Glutamatergic neuron (in vitro differentiated cells): ENCODE measurements at regions not wholly inside any gene's neighbourhood (a gene's known extent, or its start where the extent isn't known, plus 50 kb on each side); places are given as distances from the start of the nearest gene placed in this dataset.
"Not testable (repeated sequence)": the region's sequence is repeated elsewhere in the genome, so short reads cannot be mapped to it uniquely, and the experiment has no call there.

Experiments used
- DNase-seq: peaks from one replicate; pipeline ENCODE4 v3.0.0; 2022
- H3K27ac Mint-ChIP-seq: one replicate; pipeline ENCODE4 v1.8.0; 2020; ENCODE audit warnings: mild to moderate bottlenecking, mixed read lengths, inconsistent platforms; ENCODE audit not compliant: unreplicated experiment
- H3K27me3 Mint-ChIP-seq: one replicate; pipeline ENCODE4 v1.8.0; 2020; ENCODE audit warnings: mild to moderate bottlenecking, moderate library complexity, mixed read lengths, inconsistent platforms; ENCODE audit not compliant: unreplicated experiment
- H3K36me3 Mint-ChIP-seq: one replicate; pipeline ENCODE4 v1.8.0; 2020; ENCODE audit warnings: mild to moderate bottlenecking, mixed read lengths, inconsistent platforms; ENCODE audit not compliant: unreplicated experiment
- H3K4me1 Mint-ChIP-seq: one replicate; pipeline ENCODE4 v1.8.0; 2020; ENCODE audit warnings: mild to moderate bottlenecking, low read depth, mixed read lengths, inconsistent platforms; ENCODE audit not compliant: unreplicated experiment
- H3K4me3 Mint-ChIP-seq: one replicate; pipeline ENCODE4 v1.8.0; 2020; ENCODE audit warnings: mild to moderate bottlenecking, mixed read lengths, inconsistent platforms; ENCODE audit not compliant: unreplicated experiment
- H3K9me3 Mint-ChIP-seq: one replicate; pipeline ENCODE4 v1.8.0; 2020; ENCODE audit warnings: mild to moderate bottlenecking, moderate library complexity, mixed read lengths, inconsistent platforms; ENCODE audit not compliant: unreplicated experiment
- CTCF ChIP-seq: fragments of 200-600 bp; sonication (generic); IDR thresholded peaks from one replicate; pipeline ENCODE4 v1.5.0; 2021; ENCODE audit not compliant: partially characterized antibody, unreplicated experiment

- not testable (repeated sequence) for H3K4me1 Mint-ChIP-seq, H3K4me3 Mint-ChIP-seq, H3K9me3 Mint-ChIP-seq, DNase-seq, H3K36me3 Mint-ChIP-seq, H3K27ac Mint-ChIP-seq
- peaks cover 11% of the 10 kb centered on the region for H3K27me3 Mint-ChIP-seq
Measured at GRCh38 chr10:42233461-42234206, 404.7 kb downstream of the ZNF33B start.

- H3K4me1 Mint-ChIP-seq, H3K27ac Mint-ChIP-seq, H3K36me3 Mint-ChIP-seq, DNase-seq, H3K4me3 Mint-ChIP-seq: not testable (repeated sequence)
- Mint-ChIP-seq H3K27me3 (peaks cover 17% of the 10 kb centered on the region), H3K9me3 (peaks cover 14% of the 10 kb centered on the region)
Measured at GRCh38 chr10:42232955-42233354, 405.4 kb downstream of the ZNF33B start.

GRCh38 chr10:42230812-42231211 lies 407.6 kb downstream of the ZNF33B start:
- H3K4me1 Mint-ChIP-seq, H3K27ac Mint-ChIP-seq, H3K36me3 Mint-ChIP-seq, H3K4me3 Mint-ChIP-seq, DNase-seq: not testable (repeated sequence)
- Mint-ChIP-seq H3K9me3 (peaks cover 26% of the 10 kb centered on the region), H3K27me3 (peaks cover 17% of the 10 kb centered on the region)

- Mint-ChIP-seq H3K27me3 (peaks cover 17% of the 10 kb centered on the region), H3K9me3 (peaks cover 26% of the 10 kb centered on the region)
- H3K27ac Mint-ChIP-seq, H3K4me3 Mint-ChIP-seq, DNase-seq, H3K4me1 Mint-ChIP-seq, H3K36me3 Mint-ChIP-seq: not testable (repeated sequence)
Measured at GRCh38 chr10:42230115-42230514, 408.3 kb downstream of the ZNF33B start.

- DNase-seq, H3K36me3 Mint-ChIP-seq, H3K27ac Mint-ChIP-seq, H3K4me1 Mint-ChIP-seq, H3K4me3 Mint-ChIP-seq: not testable (repeated sequence)
- Mint-ChIP-seq H3K9me3 (peaks cover 24% of the 10 kb centered on the region), H3K27me3 (peaks cover 14% of the 10 kb centered on the region)
Measured at GRCh38 chr10:42227859-42228258, 410.5 kb downstream of the ZNF33B start.

GRCh38 chr10:42193588-42193987 lies 444.8 kb downstream of the ZNF33B start:
- not testable (repeated sequence) for H3K36me3 Mint-ChIP-seq, DNase-seq, H3K27me3 Mint-ChIP-seq, H3K4me1 Mint-ChIP-seq, H3K27ac Mint-ChIP-seq, H3K4me3 Mint-ChIP-seq, H3K9me3 Mint-ChIP-seq

GRCh38 chr10:42192450-42192849 lies 445.9 kb downstream of the ZNF33B start:
- TF ChIP-seq CTCF = peak; percentile 62
- not testable (repeated sequence) for DNase-seq

GRCh38 chr10:42187501-42188195 lies 450.7 kb downstream of the ZNF33B start:
- not testable (repeated sequence) for H3K27me3 Mint-ChIP-seq, H3K4me1 Mint-ChIP-seq, H3K27ac Mint-ChIP-seq, DNase-seq, H3K4me3 Mint-ChIP-seq, H3K36me3 Mint-ChIP-seq
- H3K9me3 Mint-ChIP-seq = peaks cover 10% of the 10 kb centered on the region

More at GRCh38 chr10:42192450-42192849, 445.9 kb downstream of the ZNF33B start:
- not testable (repeated sequence) for H3K27ac Mint-ChIP-seq, H3K4me3 Mint-ChIP-seq, H3K36me3 Mint-ChIP-seq, H3K27me3 Mint-ChIP-seq, H3K4me1 Mint-ChIP-seq, H3K9me3 Mint-ChIP-seq

- peaks cover 13% of the 10 kb centered on the region for H3K9me3 Mint-ChIP-seq
- not testable (repeated sequence) for DNase-seq, H3K27ac Mint-ChIP-seq
Measured at GRCh38 chr10:42177793-42178689, 460.3 kb downstream of the ZNF33B start.

More at GRCh38 chr10:42177793-42178689, 460.3 kb downstream of the ZNF33B start:
- H3K4me1 Mint-ChIP-seq, H3K4me3 Mint-ChIP-seq, H3K27me3 Mint-ChIP-seq, H3K36me3 Mint-ChIP-seq: not testable (repeated sequence)
